CD4-positive, alpha-beta T cell treated with Interleukin-4 for 1 hour (primary cell): ENCODE measurements at regions not wholly inside any gene's neighbourhood (a gene's known extent, or its start where the extent isn't known, plus 50 kb on each side); places are given as distances from the start of the nearest gene placed in this dataset.
"Not testable (repeated sequence)": the region's sequence is repeated elsewhere in the genome, so short reads cannot be mapped to it uniquely, and the experiment has no call there.

ENCODE experiments used
- DNase-seq, 2 donors: peaks; one replicate each; pipeline ENCODE4 v3.0.0-alpha.2; 2020 to 2022

DNA sequence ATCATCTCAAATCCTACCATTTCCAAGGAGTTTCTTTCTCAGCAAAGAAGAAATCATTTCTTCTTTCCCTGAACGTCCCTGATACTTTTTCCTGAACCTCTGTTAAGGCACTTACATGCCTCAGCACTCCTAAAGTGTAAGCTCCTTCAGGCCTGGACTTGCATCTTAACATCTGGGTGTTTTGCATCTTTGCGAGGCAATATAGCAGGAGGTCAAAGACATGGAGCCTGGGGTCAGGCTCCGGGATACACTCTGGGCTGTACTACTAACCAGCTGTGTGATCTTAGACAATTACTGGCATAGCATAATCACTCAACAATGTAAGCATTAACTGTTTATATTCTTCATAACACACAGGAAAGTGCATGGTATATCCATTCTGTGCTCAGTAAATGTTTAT is 275.5 kb upstream of the BOD1L1 start:
- no peak for DNase-seq

DNA sequence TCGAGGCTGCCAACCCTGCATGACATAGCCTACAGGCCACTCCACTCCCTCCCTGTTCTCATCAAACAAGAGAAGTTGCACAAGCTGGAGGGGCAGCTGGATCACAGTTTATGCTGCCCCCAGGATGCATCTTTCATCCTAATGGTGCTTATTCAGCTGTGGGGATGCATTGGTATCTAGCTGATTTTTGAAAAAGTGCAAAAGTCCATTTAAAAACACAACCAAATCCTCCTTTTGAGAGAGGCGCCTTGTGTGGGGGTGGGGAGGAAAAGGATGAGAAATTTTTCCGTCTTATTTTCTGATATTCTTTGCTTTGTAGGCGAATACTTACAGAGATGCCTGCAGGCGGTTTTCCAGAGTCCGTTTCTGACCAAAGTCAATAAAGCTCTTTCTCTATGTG is 276.4 kb upstream of the BOD1L1 start:
- DNase-seq = no peak

DNA sequence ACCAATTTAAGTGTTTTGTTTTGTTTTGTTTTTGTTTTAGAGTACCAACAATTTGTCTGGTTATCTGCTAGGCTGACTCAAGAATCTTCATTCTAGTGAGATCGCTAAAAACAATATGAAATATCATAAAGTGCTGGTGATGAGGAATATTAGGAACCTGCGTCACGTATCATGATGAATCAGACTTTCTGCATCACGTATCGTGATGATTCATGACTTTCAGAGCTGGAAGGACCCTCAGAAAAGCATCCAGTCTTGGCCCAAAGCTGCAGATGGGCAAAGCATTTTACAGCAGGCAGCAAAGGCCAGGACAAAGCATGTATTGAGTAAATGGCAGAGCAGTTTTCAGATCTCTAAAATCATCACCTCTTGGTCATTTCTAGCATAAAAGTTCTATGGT is 278.0 kb upstream of the BOD1L1 start:
- no peak for DNase-seq

DNA sequence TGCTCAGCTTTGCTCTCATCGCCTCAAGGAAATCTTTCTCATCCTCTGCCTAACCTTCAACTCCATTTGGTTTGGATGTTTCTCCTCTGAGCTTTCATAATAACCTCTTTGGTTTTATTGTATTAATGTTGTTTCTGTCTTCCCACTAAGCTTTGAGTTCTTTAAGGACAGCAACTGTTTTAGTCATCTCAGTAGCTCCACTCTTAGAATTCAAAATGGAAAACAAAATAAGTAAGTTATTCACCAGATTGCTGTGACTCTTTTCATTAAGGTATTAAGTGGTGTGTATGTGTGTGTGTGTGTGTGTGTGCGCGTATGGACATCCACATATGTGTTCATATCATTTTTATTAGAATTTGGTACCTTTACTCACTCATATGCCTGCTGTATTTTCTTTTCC is 279.2 kb upstream of the BOD1L1 start:
- DNase-seq = no peak

DNA sequence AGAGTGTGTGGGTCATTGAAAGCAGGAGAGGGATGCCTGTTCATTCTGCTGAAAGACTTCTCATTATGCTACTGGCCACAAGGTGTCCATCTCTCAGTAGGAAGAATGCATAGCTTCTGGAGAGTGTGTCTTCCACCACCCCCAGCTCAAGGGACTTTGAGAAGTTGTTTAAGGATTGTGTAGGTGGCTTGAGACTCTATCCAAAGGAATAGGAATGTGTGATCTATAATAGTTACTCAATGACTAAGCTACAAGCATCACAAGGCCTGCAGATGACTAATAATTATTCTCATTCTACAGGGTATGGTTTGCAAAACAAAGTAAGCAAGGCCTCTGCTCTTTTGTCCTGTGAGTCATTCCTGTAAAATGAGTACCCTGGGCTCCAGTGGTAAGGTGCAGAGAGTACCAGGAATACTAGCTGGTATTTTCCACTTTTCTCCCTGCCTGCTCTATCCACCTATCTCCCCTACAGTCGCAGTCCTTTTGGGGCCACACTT is 279.8 kb upstream of the BOD1L1 start:
- DNase-seq = no peak

DNA sequence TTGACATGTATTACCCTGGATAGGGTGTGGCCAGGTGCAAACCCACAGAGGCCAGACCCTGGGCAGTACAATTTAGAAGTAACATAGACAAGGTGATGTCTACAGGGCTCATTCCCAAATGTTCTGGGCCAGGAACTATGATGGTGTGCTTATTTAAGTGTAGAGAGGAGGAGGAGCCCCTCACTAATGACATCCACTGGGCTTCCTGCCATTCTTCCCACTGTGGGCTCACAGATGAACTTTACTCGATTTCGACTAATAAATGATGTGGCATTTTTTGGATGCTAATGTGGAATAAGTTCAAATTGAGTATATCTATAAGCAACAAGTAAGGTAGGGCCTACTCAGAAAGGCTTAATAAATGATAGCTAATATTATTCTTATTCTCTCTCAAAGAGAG is 280.9 kb upstream of the BOD1L1 start:
- no peak for DNase-seq

DNA sequence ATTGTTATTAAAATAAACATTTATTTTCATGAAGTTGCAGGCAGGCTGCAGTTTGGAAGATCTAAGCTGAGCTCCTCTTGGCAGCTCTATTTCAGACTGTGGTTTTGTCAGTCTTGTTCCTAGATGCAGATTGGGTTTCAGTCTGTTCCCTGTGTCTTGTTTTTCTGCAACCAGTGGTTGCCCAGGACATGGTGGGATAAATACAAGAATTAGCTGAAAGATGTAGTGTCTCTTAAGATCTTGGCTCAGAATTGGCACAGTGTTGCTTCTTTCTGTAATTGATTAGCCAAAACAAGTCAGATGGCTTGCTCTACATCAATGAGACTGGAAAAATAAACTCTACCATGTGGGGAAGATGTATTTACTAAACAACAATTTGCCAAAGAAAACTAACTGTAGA is 283.0 kb upstream of the BOD1L1 start:
- no peak for DNase-seq

DNA sequence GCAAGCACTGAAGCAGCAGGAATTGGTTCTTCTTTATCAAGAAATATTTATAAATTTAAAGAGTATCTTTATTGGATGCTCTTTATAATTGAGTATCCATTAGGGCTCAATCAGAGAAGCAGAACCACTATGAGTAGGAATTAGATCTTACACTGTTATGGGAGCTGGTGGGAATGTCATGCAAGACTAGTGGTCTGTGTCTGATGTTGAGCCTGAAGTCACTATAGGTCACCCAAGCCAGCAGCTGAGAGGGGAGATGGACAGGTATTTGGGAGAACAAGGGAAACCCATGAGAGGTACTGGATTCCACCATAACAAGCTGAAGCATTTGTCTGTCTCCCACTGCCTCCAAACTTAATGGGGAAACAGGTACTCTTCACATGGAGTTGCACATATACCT is 283.7 kb upstream of the BOD1L1 start:
- DNase-seq = no peak

DNA sequence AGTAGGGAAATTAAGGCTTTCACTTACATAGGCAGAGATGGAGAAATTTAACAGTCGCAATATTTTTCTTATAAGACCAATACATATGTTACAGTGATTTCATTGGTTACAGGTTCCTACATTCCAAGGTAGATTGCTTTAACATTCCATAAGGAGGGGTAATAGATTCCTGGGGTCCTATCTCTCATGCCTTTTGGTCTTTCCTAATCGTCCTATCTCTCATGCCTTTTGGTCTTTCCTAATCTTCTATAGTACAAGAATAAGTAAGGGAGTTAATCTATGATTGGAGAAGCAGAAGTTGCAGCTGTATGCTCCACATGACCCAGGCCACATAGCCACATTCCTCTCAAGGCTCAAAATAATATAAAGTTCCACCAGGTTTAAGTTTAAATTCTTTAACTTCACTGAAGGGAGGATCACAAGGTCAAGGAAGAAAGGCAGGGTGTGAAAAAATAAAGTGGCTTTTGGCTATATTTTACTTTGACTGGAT is 285.0 kb upstream of the BOD1L1 start:
- no peak for DNase-seq

DNA sequence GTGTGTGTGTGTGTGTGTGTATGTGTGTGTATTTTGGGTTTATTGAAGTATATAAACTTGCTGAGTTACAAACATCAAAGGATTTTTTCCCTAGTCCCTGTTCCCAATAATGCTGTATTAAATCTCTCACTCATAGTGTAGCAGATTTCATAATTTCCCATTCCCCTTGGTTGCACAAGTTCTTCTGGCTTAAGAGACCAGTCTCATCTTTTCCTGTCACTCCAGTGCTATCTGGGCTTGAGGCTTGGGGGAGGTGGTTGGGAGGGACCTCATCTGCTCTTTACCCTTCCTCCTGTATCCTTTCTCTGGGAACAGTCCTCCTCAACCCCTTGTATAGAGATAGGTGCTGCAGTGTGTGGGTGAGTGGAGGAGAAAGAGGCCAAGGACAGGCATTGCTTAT is 285.4 kb upstream of the BOD1L1 start:
- DNase-seq = no peak

DNA sequence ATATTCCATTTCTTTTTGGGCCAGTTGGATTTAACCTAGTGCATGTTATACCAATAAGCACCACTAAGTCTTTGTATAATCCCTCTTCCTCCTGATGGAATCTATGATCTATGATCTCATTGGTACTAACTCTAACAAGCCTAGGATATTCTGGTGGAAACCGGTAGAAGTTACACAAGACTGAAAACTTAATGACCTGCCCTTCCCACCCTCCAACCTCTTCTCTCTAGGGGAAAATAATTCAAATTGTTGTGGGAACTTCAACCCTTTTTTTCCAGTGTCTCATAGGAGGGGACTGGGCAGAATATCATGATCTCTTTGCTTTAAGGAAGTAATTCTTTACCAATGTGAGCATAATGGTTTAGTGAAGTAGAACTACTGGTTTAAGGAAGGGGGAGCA is 289.5 kb upstream of the BOD1L1 start:
- no peak for DNase-seq

DNA sequence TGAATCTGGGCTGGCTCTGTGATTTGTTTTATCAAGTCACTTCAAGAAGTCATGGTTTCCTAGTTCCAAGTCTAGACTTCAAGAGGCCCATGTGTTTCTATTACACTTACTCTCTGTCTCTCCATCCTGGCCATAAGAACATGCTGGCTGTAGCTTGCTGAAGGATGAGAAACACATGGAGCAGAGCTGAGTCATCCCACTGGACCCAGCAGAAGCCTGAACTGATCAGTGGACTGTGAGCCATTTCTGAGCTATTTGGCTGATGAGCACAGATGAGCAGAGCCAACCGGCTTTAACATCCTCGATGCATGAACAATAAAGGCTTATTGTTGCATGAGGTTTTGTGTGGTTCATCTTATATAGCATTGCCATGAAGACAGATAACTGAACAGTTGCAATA is 290.6 kb upstream of the BOD1L1 start:
- no peak for DNase-seq

DNA sequence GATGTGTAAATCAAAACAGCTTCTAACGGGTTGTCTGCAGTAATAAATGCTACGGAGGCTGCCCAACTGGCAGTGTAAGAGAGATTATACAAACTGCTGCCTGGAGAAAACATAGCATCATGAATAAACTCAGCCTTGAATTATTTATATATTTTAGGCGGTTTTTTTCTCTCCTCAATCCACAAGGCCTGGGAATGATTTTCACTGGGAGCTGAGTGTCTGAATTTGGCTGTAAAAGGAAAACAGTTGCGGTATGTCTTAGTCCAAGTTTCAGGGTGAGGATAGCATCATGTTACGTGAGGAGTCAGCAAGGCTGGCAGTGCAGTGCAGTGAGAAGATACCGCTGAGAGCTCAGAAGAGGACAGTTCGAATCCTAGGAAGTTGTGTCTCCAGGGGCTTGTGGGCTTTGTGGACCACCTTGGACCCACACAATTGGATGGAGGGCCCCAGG is 291.5 kb upstream of the BOD1L1 start:
- no peak for DNase-seq

DNA sequence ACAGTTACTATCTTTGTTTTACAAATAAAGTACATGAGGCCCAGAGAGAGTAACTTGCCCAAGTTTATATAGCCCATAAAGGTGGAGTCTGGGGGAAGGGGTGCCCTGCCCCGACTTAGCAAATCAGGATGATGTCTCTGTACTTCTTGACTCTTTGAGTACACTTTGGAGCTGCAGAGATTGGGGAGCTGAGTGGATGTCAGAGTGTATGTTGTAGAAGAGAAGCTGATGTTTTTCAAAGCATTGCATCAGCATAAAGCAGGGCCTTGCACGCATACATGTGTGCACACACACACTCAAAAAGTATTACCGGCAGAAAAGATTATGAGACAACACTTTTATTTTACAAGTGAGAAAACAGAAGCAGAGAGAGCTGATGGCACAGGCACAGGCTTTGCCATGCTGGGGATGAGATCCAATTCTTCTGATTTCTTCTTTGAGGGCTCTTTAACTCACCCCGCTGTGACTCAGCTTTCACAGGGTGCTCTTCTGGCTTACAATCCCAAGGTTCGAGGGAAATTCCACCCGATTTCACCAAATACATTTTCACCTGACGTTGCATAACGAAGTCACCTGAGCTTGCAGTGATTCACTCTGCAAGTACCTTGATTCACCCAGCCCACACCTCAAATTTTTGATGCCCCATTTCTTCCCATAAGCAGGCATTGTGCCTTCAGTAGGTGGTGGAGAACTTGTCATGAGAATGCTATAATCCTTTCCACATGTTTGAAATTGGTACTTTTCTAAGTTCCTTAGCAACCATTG is 292.8 kb upstream of the BOD1L1 start:
- DNase-seq = no peak

DNA sequence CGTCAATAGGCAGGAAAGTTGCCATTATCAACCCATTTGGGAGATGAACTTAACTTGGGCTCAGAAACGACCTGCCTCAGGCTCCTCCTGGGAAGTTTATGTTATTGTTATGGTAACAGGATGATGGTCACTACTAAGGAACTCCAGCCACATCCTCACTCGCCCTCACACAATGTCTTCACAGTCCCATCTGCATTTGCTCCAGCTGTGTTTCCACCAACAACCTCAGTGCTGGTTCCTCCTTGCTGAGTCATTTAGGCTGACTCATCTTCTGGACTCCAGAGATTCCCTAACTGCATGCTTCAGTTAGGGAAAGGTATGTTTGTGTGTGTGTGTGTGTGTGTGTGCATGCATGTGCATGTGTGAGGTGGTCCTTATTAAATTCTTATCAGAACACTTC is 293.4 kb upstream of the BOD1L1 start:
- DNase-seq = peak in 1 of 2 donors; percentile 24

DNA sequence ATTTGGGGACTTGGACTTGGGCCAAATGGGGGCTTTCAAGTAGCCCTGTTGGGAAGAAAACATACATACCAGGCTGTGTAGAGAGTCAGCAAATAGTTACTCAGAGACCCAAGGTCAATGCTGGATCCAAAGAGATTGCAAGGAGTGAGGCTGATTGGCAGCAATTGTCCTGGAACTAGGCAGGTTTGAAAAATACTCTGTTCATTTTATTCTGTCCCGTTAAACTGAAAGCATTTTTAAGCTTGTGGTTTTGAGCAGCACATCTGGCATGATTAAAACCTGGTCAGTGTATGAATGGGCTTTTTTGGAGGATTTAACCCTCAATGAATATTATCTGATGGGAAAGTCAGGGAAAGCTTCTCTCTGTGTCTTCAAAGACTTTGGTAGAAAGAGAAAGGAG is 294.3 kb upstream of the BOD1L1 start:
- no peak for DNase-seq

DNA sequence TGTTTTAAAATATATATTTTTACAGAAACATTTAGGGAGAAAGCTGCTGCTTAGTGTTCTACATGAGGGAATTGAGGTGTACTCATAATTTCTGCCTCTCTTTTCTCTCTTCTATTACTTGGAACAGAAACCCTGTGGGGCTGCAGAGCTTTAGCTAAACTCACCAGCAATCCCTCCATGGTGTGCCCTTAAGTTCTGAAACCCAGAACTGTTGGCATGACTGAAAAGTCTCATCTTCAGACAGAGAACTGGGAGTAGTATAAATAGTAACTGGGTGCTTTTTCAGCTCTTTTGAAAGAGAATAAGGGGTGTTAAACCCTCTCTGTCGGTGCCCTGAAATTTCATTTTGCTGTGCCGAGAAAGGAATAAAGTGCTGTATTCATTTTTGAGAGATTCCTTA is 294.9 kb upstream of the BOD1L1 start:
- DNase-seq = no peak

DNA sequence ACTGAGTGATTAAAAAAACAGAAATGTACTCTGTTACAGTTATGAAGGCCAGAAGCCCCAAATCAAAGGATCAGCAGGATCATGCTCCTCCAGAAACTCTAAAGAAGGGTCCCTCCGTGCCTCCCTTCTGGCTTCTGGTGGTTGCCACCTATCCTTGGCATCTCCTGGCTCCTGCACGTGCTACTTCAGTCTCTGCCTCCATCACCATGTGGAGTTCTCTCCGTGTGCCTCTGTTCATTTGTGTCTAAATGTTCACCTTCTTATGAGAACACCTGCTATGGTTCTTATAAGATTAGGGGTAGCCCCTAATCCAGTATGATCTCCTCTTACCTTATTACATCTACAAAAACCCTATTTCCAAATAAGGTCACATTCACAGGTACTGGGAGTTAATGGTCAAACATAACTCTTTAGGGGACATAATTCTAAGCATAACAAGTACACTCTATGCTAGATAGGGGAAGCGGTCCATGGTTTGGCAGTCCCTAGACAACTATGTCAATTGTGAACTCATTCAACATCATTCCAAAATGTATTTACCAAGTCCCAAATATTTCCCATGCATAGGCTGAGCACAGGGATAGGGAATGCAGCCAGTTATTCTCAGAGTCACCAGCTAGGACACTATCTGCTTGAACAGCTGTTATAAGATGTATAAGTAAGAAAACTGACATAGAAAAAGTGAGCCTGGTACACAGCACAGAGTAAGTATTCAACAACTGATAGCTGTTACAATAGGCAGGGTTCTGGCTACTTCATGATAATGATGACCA is 295.5 kb upstream of the BOD1L1 start:
- no peak for DNase-seq

DNA sequence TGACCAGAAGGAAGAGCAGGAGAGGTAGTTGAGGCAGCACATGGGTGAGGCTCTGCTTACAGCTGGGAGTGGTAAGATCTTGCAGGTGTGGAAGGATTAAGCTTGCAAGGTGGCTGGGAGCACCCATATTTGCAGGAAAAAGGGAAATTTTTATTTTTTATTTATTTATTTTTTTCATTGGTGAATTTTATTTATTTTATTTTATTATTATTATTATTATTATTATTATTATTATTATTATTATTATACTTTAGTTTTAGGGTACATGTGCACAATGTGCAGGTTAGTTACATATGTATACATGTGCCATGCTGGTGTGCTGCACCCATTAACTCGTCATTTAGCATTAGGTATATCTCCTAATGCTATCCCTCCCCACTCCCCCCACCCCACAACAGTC is 297.4 kb upstream of the BOD1L1 start:
- not testable (repeated sequence) for DNase-seq

DNA sequence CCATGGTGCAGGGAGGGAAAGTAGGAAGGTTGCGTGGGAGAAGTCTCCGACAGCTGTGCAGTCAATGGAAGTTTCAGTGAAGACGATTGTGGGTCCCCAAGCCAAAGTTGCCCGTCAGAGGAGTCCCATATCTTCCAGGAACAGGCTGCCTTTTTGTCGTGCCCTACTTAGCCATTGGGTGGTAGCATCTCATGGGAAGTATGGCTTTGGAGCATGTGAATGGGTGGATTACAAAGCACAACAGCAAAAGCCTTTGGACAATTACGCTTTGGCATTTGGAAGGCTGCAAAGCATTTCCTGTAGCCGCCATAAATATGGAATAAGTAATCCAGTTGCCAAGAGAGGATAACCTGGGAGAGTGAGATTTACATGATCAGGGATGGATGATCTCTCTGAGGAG is 300.7 kb upstream of the BOD1L1 start:
- DNase-seq = no peak

DNA sequence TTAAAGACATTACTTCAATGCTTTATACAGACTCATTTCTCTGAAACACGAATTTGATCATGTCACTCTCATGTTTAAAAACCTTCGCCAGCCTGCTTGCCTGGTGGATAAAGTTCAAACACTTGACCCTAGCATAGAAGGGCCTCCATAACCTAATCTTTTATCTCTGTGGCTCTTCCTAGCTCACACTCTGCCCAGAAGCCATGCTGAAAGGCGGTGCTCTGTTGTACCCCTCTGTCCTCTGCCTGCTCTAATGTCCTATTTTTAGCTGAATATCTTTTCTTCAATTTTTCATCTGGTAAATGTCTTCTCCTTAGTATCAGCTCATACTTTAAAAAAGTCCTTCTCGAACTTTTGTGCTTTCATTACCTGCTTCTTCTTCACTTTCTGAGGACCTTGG is 302.6 kb upstream of the BOD1L1 start:
- no peak for DNase-seq

DNA sequence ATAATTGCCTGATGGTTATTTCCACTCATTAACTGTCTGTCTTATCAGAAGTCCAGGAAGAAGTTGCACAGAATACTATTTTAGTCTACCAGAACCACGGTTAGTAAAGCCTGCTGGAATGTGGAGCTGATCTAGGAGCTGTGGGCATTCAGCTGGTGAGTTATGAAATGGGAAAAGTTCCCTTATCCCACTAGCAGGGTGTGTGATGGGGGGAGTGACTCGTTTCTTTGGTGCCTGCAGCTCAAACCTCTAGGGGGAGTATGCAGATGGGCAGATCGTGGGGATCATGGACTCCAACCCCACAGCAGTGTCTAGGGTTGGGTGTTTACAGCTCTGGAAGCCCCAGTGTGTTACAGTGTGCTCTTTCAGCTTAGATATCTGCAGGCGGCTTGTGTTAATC is 305.7 kb upstream of the BOD1L1 start:
- DNase-seq = no peak

DNA sequence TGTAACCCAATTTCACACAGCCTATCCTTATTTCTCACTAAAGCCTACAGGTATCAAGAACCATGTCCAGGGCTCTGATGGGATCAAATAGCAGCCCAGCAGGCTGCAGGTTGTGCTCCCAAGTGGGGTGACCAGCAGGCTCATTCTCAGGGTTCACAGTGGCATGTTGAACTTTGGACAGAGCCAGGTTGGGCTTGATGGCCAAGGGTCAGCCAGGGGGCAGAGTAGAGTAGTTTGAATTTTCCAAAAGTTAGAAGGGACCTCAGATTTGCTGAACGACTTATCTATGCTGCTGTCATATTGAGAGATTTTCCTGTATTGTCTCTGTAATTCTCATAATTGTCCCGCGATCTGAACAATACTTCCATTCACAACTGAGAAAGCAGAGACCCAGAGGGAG is 310.8 kb upstream of the BOD1L1 start:
- no peak for DNase-seq

DNA sequence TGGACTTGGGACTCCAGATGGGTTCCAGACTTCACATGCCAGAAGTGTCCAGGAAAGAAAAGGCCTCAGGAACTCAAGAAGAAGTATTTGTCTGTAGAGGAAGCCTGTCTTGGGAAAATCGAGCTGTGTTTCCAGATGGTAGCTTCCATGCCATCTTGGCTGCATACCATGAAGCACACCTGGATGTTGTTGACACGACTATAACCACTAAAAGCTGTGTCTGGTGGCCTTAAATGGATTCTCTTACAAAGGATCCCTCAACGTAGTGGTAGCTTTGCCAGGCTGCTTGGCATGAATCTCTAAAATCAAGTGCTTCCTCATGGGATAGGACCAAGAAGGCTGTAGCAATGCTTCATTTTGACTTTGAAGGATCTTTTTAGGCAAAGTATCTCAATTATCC is 313.4 kb upstream of the BOD1L1 start:
- no peak for DNase-seq
